HG03196 (cell line): ENCODE measurements at regions not wholly inside any gene's neighbourhood (a gene's known extent, or its start where the extent isn't known, plus 50 kb on each side); places are given as distances from the start of the nearest gene placed in this dataset.

Experiments
- ATAC-seq: cut with Tn5 transposase; IDR thresholded peaks from one replicate; pipeline ENCODE4 v1.9.1; 2021; ENCODE audit not compliant: unreplicated experiment

GRCh38 chr11:135075740-135076139 is 663.7 kb upstream of the B3GAT1 start:
- ATAC-seq, result no peak

- no peak for ATAC-seq
Observed at GRCh38 chr11:135074397-135074998, 662.5 kb upstream of the B3GAT1 start.

- no peak for ATAC-seq
Observed at GRCh38 chr11:135073870-135074269, 661.8 kb upstream of the B3GAT1 start.

GRCh38 chr11:135073381-135073780 is 661.3 kb upstream of the B3GAT1 start:
- no peak for ATAC-seq

- ATAC-seq, result no peak
Observed at GRCh38 chr11:135069890-135070289, 657.8 kb upstream of the B3GAT1 start.

GRCh38 chr11:135069063-135069462 is 657.0 kb upstream of the B3GAT1 start:
- ATAC-seq, result no peak

- no peak for ATAC-seq
Observed at GRCh38 chr11:135062994-135063393, 651.0 kb upstream of the B3GAT1 start.

- no peak for ATAC-seq
Observed at GRCh38 chr11:135061166-135061565, 649.1 kb upstream of the B3GAT1 start.

GRCh38 chr11:135046986-135047385 is 634.9 kb upstream of the B3GAT1 start:
- ATAC-seq, result no peak

GRCh38 chr11:135046556-135046955 is 634.5 kb upstream of the B3GAT1 start:
- ATAC-seq, result no peak

GRCh38 chr11:135043434-135043833 is 631.4 kb upstream of the B3GAT1 start:
- no peak for ATAC-seq

- ATAC-seq, result no peak
Observed at GRCh38 chr11:135037828-135038227, 625.8 kb upstream of the B3GAT1 start.

GRCh38 chr11:135036488-135037297 is 624.7 kb upstream of the B3GAT1 start:
- no peak for ATAC-seq

- no peak for ATAC-seq
Observed at GRCh38 chr11:135035282-135035681, 623.2 kb upstream of the B3GAT1 start.

- ATAC-seq, result no peak
Observed at GRCh38 chr11:135033540-135033939, 621.5 kb upstream of the B3GAT1 start.

GRCh38 chr11:135031205-135031989 is 619.4 kb upstream of the B3GAT1 start:
- ATAC-seq, result no peak

GRCh38 chr11:135027461-135027860 is 615.4 kb upstream of the B3GAT1 start:
- ATAC-seq, result no peak

GRCh38 chr11:135023499-135023898 is 611.5 kb upstream of the B3GAT1 start:
- no peak for ATAC-seq

GRCh38 chr11:135022454-135022853 is 610.4 kb upstream of the B3GAT1 start:
- no peak for ATAC-seq

- ATAC-seq, result no peak
Observed at GRCh38 chr11:135019899-135020298, 607.9 kb upstream of the B3GAT1 start.

- no peak for ATAC-seq
Observed at GRCh38 chr11:135019343-135019871, 607.4 kb upstream of the B3GAT1 start.

GRCh38 chr11:135017296-135017695 is 605.3 kb upstream of the B3GAT1 start:
- ATAC-seq, result no peak
